Stimulated activated CD8-positive, alpha-beta memory T cell treated with anti-CD3 and anti-CD28 coated beads, Interleukin-12 subunit alpha, Interleukin-12 subunit beta, amount 100 ng/mL, for 24 hours (primary cell): ENCODE measurements at regions not wholly inside any gene's neighbourhood (a gene's known extent, or its start where the extent isn't known, plus 50 kb on each side); places are given as distances from the start of the nearest gene placed in this dataset.
"Not testable (repeated sequence)": the region's sequence is repeated elsewhere in the genome, so short reads cannot be mapped to it uniquely, and the experiment has no call there.

Experiments used
- DNase-seq: peaks from one replicate; pipeline ENCODE4 v3.0.0-alpha.2; 2020; ENCODE audit errors: extremely low read depth

DNA sequence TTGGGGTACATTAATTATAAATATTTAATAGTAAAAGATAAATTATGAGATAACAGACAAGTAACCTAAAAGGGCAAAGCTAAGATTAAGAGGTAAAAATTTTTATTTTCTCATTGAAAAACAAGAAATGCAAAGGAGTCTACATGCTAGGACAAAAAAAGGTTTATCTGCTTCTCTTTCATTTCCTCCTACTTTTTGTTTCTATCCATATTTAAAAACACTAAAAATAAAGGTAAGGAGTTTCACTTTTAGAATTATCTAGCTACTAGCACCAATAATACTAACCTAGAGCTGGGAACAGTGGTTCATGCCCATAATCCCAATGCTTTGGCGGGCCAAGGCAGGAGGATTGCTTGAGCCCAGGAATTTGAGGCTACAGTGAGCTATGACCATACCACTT lies 1551.7 kb upstream of the SLC39A10 start:
- no peak for DNase-seq

DNA sequence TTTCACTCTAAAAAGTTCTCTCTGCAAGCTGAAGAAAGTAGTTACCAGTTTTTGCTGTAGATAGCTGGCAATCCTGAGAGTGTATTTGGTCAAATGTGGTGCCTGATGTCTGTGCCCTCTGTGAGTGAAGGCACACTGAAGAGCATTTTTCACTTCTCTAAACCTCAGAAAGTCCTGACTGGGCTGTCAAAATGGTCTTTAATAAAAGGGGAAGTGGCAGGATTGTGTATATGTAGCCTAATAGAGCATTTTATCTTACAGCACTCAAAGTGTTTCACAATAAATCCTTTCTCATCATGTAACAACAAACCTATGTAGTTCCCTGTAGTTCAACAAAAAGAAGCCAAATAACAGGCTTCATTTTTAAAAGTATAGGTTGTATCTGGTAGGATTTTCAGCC lies 1552.3 kb upstream of the SLC39A10 start:
- no peak for DNase-seq

DNA sequence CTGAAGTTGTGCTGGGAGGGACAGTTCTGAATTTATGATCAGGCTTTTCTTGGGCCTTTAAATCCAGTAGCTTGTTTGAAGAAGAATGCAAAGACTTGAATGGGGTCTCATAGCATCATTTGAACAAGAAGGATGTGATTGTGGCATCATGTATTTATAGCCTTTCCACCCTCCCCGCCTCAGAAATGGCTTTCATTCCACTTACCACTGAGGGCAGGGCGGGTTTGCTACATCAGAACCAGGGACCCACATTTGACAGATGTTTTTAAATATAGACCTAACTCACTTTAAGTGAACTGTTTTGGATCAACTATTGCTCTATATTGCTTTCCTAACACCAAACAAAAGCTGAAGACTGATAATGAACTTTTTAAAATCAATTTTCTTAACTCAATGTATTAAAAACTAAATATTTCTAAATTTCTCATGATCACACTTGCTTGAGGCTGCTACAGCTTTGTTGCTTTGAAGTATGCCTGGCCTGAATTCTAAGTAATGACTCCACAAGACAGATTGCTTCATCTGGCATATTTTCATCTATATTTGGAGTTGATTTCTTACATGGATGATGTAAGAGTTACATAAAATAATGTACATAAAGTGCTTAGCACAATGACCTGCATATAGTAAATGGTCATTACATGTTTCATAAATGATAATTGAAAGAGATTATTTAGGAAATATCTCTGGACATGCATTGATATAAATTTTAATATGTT lies 1552.9 kb upstream of the SLC39A10 start:
- DNase-seq, result no peak

DNA sequence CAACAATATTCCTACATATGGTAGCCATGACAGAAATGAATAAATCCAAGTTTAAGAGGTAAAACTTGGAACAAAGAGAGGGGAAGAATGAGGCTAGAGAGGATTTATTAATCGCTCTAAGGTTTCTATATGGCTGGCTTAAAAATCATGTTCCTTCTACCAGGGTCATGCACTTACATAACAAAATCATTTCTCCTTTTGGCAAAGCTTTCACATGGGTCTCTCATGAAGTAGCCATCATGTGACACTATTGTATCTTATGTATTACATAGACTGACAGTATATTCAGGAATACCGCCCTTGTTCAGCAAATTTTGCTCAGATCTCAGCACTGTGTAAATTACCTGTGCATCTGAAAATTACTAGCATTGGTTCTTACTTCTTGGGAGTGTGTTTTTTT lies 1554.5 kb upstream of the SLC39A10 start:
- DNase-seq, result no peak

DNA sequence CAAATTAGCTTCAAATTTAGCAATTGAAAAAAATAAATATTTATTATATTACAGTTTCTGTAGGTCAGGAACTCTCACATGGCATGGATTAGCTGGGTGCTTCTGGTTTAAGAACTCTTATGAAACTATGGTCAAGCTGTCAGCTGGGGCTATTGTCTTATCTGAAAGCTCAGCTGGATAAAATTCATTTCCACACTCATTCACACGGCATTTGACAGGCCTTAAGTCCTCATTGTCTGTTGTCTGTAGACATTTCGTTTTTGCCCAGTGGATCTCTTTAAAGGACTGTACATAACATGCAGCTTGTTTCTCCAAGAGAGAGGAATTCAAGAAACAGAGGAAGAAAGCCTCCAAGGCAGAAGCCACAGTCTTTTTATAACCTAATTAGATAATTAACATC lies 1556.8 kb upstream of the SLC39A10 start:
- DNase-seq, result no peak

DNA sequence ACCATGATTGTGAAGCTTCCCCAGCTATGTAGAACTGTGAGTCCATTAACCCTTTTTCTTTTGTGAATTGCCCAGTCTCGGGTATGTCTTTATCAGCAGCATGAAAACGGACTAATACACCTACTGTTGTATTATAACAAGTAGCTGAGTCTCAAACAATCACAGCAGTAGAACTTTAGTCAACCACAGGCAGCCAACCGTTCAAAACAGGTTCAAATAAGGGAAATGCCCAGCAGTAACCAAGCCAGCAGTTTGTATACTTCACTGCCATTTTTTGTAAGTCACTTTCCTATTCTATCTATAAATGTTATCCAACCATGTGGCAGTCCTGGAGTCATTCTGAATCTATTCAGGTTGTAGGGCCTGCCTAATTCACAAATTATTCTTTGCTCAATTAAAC lies 1560.6 kb upstream of the SLC39A10 start:
- no peak for DNase-seq

DNA sequence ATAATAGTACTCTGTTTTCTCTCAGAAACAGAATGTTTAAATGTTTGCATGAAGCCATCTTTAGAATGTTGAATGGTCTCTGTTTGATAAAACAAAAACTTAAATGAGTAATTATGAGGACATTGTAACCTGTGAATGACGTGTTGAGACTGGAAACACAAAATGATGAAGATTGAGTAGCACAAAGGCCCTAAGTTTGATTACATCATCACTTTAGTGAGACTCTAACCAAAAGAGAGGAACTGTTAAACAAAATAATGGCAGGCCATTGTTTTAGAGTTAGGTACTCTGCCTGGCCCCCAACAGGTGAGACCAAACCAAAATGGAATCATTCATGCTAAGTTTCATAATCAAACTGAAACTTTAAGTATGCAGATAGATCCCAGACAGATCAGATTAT lies 1561.7 kb upstream of the SLC39A10 start:
- DNase-seq, result no peak

DNA sequence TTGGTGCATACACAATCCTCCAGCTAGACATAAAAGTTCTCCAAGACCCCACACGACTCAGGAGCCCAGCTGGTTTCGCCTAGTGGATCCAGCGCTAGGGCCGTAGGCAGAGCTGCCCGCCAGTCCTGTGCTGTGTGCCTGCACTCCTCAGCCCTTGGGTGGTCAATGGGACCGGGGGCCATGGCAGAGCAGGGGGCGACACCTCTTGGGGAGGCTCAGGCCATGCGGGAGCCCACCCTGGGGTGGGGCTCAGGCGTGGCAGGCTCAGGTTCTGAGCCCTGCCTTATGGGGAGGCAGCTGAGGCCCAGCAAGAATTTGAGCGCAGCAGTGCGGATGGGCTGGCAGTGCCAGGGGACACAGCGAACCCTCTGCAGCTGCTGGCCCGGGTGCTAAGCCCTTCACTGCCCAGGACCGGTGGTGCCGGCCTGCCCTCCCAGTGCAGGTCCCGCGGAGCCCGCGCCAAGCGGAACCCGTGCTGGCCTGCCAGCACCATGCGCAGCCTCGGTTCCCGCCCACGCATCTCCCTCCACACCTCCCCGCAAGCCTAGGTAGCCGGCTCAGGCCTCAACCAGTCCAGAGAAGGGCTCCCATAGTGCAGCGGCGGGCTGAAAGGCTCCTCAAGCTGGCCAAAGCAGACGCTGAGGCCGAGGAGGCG lies 1566.6 kb upstream of the SLC39A10 start:
- DNase-seq, result no peak

DNA sequence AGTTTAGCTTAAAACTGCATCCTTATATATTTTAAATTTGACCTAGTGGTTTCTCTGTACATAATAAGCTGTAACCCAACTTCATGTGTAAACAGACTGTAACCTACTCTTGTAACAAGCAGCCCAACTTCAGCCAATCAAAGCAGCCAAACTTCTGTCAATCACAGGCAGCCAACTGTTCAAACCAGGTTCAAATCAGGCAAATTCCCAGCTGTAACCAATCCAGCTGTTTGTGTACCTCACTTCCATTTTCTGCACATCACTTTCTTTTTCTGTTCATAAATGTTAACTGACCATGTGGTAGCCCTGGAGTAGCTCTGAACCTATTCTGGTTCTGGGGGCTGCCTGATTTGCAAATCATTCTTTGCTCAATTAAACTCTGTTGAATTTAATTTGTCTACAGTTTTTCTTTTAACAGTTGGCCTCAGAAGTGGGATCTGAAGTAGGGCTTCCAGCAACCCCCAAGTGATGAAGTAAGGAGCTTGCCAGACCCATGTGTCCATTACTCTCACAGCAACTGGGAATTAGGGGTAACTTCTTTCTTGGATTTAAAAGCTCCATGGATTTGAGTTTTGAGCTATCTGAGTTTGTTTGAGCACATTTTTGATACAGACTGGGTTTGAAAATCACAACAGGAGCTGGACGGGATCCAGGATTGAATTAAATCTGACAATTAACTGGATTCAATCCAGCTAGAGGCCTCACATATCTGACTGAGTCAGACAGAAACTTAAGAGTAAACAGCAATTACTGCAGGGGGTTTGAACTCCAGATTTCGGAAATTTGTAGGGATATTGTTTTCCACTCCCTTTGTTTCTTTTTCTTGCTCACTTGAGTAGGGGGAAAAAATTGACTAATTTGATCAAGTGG lies 1569.7 kb upstream of the SLC39A10 start:
- DNase-seq, result no peak

DNA sequence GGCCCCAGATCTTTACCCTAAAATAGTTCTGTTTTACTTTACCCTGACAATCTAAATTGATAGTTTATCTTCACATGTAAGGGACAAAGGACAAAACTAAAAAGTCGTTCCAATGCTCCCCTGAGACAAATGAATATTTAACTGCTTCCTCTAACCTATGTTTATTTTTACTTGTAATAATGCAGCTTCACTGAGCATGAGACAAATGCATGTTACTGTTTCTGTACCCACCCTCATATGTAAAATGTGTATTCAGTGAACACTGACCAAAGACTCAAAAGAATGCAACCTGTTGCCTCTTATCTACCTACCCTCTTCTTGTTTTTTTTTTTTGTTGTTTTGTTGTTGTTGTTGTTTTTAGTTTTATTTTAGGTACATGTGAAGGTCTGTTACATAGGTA lies 1570.9 kb upstream of the SLC39A10 start:
- no peak for DNase-seq

DNA sequence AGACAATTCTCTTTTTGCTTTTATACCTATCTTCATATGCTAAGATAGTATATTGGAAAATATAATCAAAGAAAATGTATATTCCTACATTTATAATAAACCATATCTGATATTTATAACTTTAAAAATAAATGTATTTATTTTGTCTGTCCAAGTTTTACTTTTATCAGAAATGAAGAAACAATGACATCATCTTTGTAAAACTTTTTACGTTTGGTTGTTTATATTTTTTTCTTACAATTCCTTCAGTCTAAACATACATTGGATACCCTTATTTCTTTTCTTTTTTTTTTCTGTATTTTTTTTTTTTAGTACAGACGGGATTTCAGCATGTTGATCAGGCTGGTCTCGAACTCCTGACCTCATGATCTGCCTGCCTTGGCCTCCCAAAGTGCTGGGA lies 1577.0 kb upstream of the SLC39A10 start:
- DNase-seq, result no peak

DNA sequence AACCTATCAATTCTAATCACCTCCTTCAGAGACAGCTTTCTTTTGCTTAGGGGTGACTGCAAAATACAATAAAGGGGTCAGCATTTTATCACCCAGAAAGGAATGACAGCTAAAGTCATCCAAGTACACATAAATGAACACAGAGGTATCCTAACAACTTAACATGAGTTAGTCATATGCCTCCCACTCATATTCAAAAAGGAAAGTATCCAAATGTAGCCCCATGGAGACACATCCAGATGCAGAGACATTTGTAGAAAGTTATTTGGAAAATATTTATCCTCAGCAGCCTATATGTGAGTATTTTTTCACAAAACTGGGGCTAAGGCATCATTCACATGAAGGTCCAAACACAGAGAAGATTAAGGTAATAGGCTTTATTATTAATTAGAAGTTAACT lies 1579.7 kb upstream of the SLC39A10 start:
- DNase-seq, result no peak

DNA sequence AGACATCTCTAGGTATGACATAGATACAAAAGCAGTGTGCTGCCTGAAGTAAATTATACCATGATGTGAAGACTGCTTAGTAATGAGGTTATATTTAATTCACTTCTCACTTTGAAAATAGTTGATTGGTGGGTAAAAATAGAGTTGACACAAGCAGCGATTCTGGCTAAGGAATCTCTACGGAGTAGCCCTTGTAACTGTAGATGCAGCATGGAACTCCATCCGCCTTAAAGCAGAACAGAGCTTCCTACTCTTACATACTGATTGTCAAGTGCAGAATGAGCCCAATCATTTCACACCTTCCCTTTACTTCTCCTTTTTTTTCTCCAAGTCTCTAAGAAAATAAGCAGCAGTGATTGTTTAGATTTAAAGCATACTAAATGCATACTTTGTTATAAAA lies 1594.6 kb upstream of the SLC39A10 start:
- no peak for DNase-seq

DNA sequence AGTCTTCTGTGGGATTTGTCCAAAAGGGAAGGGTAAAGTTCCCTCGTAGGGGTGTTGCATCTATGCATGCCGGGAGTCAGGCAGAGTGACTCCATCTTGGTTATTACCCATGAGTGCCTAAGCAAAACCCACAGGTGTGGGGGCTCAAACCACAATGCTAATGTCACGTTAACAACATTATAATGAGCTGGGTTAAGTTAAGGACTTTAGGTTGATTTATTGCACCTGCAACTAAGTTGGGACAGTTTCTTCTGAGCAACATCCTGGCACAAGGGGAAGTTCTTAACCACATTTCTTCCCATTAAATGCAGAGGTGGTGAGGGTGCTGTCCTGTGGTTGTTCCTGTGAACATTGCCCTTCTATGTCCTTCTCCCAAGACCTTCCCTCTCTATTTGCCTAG lies 1596.8 kb upstream of the SLC39A10 start:
- DNase-seq, result no peak

DNA sequence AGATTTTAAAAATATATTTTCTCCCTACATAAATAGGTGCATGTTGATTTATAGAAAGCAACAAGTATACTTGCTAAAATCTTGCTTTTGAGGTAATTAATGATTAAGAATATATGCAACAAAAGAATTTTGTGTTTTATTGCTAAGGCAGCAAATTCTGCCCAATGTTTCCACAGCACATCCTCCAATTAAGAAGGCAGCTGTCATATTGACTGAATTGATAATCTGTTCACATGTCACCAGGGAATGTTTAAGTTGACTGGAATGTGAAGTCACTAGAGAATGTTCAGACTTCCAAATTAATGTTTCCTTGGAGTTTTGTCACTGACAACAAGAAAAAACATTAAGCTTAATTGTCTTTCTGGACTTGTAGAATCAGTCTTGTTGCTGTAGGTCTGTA lies 1602.7 kb upstream of the SLC39A10 start:
- DNase-seq, result no peak

DNA sequence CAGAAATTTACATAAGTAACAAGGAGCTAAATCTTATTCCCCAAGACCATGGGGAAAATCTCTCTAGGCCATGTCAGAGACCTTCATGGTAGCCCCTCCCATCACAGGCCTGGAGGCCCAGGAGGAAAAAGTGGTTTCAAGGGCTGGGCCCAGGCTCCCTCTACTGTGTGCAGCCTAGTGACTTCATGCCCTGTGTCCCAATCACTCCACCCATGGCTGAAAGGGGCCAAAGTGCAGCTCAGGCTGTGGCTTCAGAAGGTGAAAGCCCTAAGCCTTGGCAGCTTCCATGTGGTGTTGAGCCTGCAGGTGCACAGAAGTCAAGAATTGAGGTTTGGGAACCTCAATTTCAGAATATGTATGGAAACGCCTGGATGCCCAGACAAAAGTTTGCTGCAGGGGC lies 1612.7 kb upstream of the SLC39A10 start:
- no peak for DNase-seq

DNA sequence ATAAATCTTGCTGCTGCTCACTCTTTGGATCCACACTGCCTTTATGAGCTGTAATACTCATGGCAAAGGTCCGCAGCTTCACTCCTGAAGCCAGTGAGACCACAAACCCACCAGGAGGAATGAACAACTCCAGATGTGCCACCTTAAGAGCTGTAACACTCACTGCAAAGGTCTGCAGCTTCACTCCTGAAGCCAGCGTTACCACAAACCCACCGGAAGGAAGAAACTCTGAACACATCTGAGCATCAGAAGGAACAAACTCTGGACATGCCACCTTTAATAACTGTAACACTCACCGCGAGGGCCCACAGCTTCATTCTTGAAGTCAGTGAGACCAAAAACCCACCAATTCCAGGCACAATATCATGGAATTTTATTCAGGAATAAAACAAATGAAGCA lies 1635.9 kb upstream of the SLC39A10 start:
- not testable (repeated sequence) for DNase-seq

DNA sequence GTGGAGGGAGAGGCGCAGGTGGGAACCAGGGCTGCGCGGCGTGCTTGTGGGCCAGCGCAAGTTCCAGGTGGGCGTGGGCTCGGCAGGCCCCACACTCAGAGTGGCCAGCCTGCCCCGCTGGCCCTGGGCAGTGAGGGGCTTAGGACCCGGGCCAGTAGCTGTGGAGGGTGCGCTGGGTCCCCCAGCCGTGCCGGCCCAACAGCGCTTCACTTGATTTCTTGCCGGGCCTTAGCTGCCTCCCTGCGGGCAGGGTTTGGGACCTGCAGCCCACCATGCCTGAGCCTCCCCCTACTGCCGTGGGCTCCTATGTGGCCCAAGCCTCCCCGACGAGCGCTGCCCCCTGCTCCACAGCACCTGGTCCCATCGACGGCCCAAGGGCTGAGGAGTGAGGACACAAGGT lies 1636.9 kb upstream of the SLC39A10 start:
- DNase-seq, result no peak

DNA sequence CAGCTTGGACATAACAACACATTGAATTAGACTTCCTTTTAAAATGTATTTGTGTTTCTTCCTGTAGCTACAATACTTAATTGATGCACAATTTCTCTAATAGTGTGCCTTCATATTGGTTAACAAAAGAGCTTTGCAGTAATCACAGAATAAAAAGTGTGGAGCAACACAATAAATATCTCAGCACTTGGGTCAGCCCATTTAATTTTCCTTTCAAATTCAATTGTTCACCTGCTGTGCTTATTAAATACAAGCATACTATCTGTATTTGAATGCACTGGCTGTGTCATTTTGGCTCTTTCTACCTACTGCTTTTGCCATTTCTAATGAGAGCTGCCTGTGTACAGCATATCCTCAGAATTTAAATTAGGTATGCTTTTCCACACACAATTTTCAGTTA lies 1641.3 kb upstream of the SLC39A10 start:
- no peak for DNase-seq

DNA sequence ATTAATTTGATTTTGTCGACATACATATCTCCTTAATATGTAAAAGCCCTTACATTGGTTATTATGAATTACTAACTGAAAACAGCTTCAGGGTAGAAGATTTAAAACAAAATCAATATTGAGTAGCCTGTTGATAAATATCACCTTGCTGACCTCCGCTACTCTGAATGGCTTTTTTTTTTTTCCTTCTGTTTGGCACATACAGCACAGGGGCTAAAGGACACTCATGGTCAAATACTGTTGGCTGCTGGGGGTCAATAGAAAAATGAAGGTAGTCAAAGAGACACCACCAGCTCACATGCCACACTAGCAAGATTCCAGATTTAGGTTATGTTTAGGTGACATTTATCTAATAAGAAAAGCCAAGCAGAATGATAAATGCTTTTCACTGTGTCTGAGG lies 1642.4 kb upstream of the SLC39A10 start:
- DNase-seq, result no peak

DNA sequence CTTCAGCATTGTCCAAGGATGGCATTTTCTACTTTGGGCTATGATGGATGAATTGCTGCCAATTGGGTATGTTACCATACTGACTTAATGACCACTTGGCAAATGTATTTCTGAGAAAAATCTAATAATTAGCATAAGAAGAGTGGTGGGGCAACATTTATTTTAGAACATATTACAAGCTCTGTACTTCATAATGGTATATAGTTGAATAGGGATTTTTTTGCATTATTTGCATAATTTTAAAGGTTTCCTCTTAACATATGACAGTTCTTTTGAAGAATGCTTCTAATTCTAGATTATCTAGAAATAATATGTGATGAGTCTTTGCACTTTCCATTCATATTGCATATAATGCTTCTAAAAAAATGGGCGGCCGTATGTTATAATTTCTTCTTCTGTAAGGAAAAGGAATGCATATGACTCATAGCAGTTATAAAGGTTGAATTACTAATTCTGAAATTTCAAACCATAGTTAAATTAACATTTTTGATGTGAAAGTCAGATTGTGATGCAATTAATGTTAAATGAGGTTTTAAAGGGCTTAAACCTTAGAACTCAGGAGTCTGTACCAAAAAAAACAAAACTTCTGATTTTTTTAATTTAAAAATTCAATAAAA lies 1652.3 kb upstream of the SLC39A10 start:
- DNase-seq, result no peak

DNA sequence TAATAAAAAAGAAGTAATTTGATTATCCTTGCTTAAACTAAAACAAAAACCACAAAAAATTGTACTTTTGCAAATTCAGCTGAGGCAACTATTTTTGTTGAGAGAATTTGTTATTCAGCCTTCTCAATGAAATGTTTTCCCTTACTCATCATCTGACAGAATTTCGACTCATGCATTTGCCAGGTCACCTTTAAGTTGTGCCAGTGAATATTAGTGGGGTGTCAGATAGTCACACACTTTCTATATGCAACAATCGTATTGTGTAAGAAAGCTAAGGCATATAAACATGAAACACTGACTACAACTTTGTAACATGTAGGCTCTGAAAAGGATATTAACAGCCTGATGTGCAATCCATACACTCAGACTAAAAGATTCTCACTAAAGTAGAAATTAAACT lies 1653.1 kb upstream of the SLC39A10 start:
- no peak for DNase-seq
